GM23338 (cell line): ENCODE measurements at regions not wholly inside any gene's neighbourhood (a gene's known extent, or its start where the extent isn't known, plus 50 kb on each side); places are given as distances from the start of the nearest gene placed in this dataset.
A peak's percentile ranks its signal among the peaks of the same experiment; 100 is the strongest.

Source experiments
- ATAC-seq: fragments of 200-7000 bp; cut with Tn5 transposase; 3 replicates; pipeline ENCODE4 v1.9.1; 2020
- DNase-seq: peaks from one replicate; pipeline ENCODE4 v3.0.0-alpha.2; 2015; ENCODE audit warnings: low spot score
- H2AFZ ChIP-seq: fragments of 200-600 bp; sonication (generic); 2 replicates; pipeline ENCODE4 v1.8.0; 2016; ENCODE audit warnings: antibody characterized with exemption, mild to moderate bottlenecking, moderate library complexity
- H3F3A ChIP-seq: fragments of 200-600 bp; sonication (generic); replicated peaks from 2 replicates; pipeline ENCODE4 v1.8.0; 2017; ENCODE audit warnings: antibody characterized with exemption, mixed run types, low read depth
- H3K27ac ChIP-seq: fragments of 200-600 bp; sonication (generic); 2 replicates; pipeline ENCODE4 v1.6.1; 2016; ENCODE audit warnings: low read depth
- H3K27me3 ChIP-seq: fragments of 200-600 bp; sonication (generic); 2 replicates; pipeline ENCODE4 v1.8.0; 2016; ENCODE audit warnings: mild to moderate bottlenecking, mixed run types, moderate library complexity; ENCODE audit not compliant: insufficient read depth
- H3K36me3 ChIP-seq: fragments of 200-600 bp; sonication (generic); 2 replicates; pipeline ENCODE4 v1.8.0; 2016; ENCODE audit warnings: mild to moderate bottlenecking; ENCODE audit not compliant: insufficient read depth
- H3K4me1 ChIP-seq: fragments of 200-600 bp; sonication (generic); 2 replicates; pipeline ENCODE4 v1.8.0; 2016; ENCODE audit warnings: mild to moderate bottlenecking, moderate library complexity; ENCODE audit not compliant: insufficient read depth
- H3K4me2 ChIP-seq: fragments of 200-600 bp; sonication (generic); 2 replicates; pipeline ENCODE4 v1.7.1; 2017; ENCODE audit warnings: mixed run types
- H3K4me3 ChIP-seq: fragments of 200-600 bp; sonication (generic); 2 replicates; pipeline ENCODE4 v1.6.1; 2016; ENCODE audit warnings: mixed run types
- H3K79me2 ChIP-seq: fragments of 200-600 bp; sonication (generic); replicated peaks from 2 replicates; pipeline ENCODE4 v1.8.0; 2017; ENCODE audit warnings: mild to moderate bottlenecking; ENCODE audit not compliant: insufficient read depth
- H3K9me2 ChIP-seq: fragments of 200-600 bp; sonication (generic); 2 replicates; pipeline ENCODE4 v1.8.0; 2017; ENCODE audit not compliant: insufficient read depth
- H4K20me1 ChIP-seq: fragments of 200-600 bp; sonication (generic); replicated peaks from 2 replicates; pipeline ENCODE4 v1.8.0; 2017; ENCODE audit warnings: mild to moderate bottlenecking; ENCODE audit not compliant: insufficient read depth
- H3K27ac Mint-ChIP-seq: 2 replicates; pipeline ENCODE4 v1.8.0; 2020; ENCODE audit warnings: inconsistent platforms, mild to moderate bottlenecking, moderate library complexity, mixed read lengths
- H3K27me3 Mint-ChIP-seq: 3 replicates; pipeline ENCODE4 v1.8.0; 2022; ENCODE audit warnings: low read depth, mild to moderate bottlenecking, moderate library complexity, mixed read lengths, inconsistent platforms; ENCODE audit not compliant: insufficient read depth, poor library complexity
- H3K36me3 Mint-ChIP-seq: 3 replicates; pipeline ENCODE4 v1.8.0; 2021; ENCODE audit warnings: low read depth, mild to moderate bottlenecking, inconsistent platforms, moderate library complexity, mixed read lengths
- H3K4me1 Mint-ChIP-seq: 3 replicates; pipeline ENCODE4 v1.8.0; 2020; ENCODE audit warnings: mild to moderate bottlenecking, inconsistent platforms, mixed read lengths
- H3K4me3 Mint-ChIP-seq: 3 replicates; pipeline ENCODE4 v1.8.0; 2021; ENCODE audit warnings: moderate library complexity, mild to moderate bottlenecking, inconsistent platforms, mixed read lengths
- H3K9me3 Mint-ChIP-seq: 3 replicates; pipeline ENCODE4 v1.8.0; 2020; ENCODE audit warnings: moderate library complexity, mild to moderate bottlenecking, inconsistent platforms, mixed read lengths
- CREB1 ChIP-seq: fragments of 250-450 bp; sonication (Bioruptor Pico); IDR thresholded peaks from 2 replicates; pipeline ENCODE4 v1.5.0; 2020; ENCODE audit warnings: low read depth, mild to moderate bottlenecking, moderate library complexity
- EZH2 ChIP-seq: fragments of 200-600 bp; sonication (generic); IDR thresholded peaks from one replicate; pipeline ENCODE4 v1.8.0; 2017; ENCODE audit warnings: antibody characterized with exemption, mild to moderate bottlenecking, low read depth; ENCODE audit not compliant: unreplicated experiment
- JUNB ChIP-seq: IDR thresholded peaks from one replicate; pipeline ENCODE4 v1.6.1; 2016; ENCODE audit warnings: antibody characterized with exemption; ENCODE audit not compliant: unreplicated experiment
- NANOG ChIP-seq: IDR thresholded peaks from 2 replicates; pipeline ENCODE4 v1.6.1; 2016; ENCODE audit warnings: antibody characterized with exemption, borderline replicate concordance
- STAT1 ChIP-seq: IDR thresholded peaks from one replicate; pipeline ENCODE4 v1.6.1; 2016; ENCODE audit warnings: antibody characterized with exemption; ENCODE audit not compliant: unreplicated experiment
- ZNF114 ChIP-seq: fragments of 250-450 bp; sonication (Bioruptor Pico); IDR thresholded peaks from 2 replicates; pipeline ENCODE4 v1.5.0; 2020; ENCODE audit warnings: mild to moderate bottlenecking, moderate library complexity
- ZNF331 ChIP-seq: fragments of 250-450 bp; sonication (Bioruptor Pico); IDR thresholded peaks from 2 replicates; pipeline ENCODE4 v1.5.0; 2020; ENCODE audit warnings: low read depth, mild to moderate bottlenecking, moderate library complexity
- TF ChIP-seq, protein P1 (sequence below), 2 experiments: fragments of 200-600 bp in 1 of 2; sonication (generic) in 1 of 2; conservative IDR thresholded peaks; 2 replicates each; pipeline versions ENCODE4 v1.5.1 to v1.6.1; 2016 to 2017; ENCODE audit warnings: antibody characterized with exemption in 2 of 2, low read depth in 2 of 2, mild to moderate bottlenecking in 2 of 2, moderate library complexity in 1 of 2
- TF ChIP-seq, protein P2 (sequence below): IDR thresholded peaks from one replicate; pipeline ENCODE4 v1.6.1; 2018; ENCODE audit warnings: antibody characterized with exemption; ENCODE audit not compliant: unreplicated experiment

DNA sequence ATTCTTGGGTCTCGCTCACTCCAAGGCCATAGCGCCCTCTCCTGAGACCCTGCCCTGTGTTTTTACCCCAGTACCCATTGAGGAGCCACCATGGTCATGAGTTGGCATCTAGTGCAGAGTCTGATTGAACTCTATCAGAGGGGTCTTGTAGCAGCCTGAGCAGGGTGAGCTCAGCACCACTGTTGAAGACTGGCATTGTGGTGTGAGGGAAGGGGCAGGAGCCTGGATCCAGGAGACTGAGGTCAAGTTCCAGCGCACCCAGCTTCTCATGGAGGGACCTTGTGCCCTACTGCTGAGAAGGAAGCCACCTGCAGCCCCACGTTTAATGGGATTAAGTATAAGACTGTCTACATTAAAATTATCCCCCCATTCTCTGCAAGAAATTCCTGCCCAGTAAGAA is 65.8 kb upstream of the LARS2 start:
- no peak for ATAC-seq
- H4K20me1 ChIP-seq: no peaks in the 10 kb centered on the region
- H3F3A ChIP-seq: no peaks in the 10 kb centered on the region
- no peaks in the 10 kb centered on the region for H3K79me2 ChIP-seq
- peaks cover 20% of the 10 kb centered on the region for H3K4me1 ChIP-seq
- no peak overlapping the region for H3K4me3 ChIP-seq
- Mint-ChIP-seq H3K27me3 (peaks cover 6% of the 10 kb centered on the region), H3K27ac (no peak overlapping the region), H3K9me3 (no peaks in the 10 kb centered on the region), H3K4me1 (peaks cover 27% of the 10 kb centered on the region), H3K4me3 (no peak overlapping the region), H3K36me3 (no peaks in the 10 kb centered on the region)
- 0 out of 2 replicates have a peak, but pooled peaks cover 3% of the 10 kb centered on the region for H3K9me2 ChIP-seq
- no peak for TF ChIP-seq CREB1 (CRISPR knock-in tag)
- no peak for TF ChIP-seq ZNF331 (CRISPR knock-in tag)
- TF ChIP-seq, protein P1, sequence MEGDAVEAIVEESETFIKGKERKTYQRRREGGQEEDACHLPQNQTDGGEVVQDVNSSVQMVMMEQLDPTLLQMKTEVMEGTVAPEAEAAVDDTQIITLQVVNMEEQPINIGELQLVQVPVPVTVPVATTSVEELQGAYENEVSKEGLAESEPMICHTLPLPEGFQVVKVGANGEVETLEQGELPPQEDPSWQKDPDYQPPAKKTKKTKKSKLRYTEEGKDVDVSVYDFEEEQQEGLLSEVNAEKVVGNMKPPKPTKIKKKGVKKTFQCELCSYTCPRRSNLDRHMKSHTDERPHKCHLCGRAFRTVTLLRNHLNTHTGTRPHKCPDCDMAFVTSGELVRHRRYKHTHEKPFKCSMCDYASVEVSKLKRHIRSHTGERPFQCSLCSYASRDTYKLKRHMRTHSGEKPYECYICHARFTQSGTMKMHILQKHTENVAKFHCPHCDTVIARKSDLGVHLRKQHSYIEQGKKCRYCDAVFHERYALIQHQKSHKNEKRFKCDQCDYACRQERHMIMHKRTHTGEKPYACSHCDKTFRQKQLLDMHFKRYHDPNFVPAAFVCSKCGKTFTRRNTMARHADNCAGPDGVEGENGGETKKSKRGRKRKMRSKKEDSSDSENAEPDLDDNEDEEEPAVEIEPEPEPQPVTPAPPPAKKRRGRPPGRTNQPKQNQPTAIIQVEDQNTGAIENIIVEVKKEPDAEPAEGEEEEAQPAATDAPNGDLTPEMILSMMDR (conservative IDR thresholded peaks at IDR 0.05; ENCODE audit: low read depth in 2 of 2): peak in 1 of 2 experiments; percentile 48; a peak in 3 of 4 replicates
- TF ChIP-seq JUNB: no peak
- TF ChIP-seq STAT1: no peak
- H3K4me2 ChIP-seq: no peak overlapping the region
- H3K36me3 ChIP-seq: no peaks in the 10 kb centered on the region
- H3K27ac ChIP-seq: no peak overlapping the region
- H2AFZ ChIP-seq: no peak overlapping the region
- H3K27me3 ChIP-seq: no peaks in the 10 kb centered on the region
- no peak for DNase-seq

DNA sequence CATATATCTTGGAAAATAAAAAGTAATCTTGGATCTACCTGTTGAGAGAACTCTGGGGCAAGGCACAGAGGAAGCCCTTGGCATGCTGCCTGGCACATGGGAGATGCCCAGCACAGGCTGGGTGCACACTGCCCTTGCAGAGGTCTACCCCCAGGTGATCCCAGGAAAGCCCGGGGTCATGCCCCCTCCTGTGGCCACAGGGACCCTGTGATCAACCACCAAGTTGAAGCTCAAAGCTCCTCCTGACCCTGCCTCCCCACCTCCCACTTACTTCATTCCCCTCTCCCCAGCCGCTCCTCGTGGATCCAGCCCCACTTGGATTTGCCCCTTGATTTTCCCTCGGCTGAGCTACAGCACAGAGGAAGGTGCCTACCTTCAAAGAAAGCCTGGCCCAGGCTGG is 62.7 kb upstream of the LARS2 start:
- no peak overlapping the region for H3K27ac ChIP-seq
- Mint-ChIP-seq H3K27ac (no peak overlapping the region), H3K9me3 (no peaks in the 10 kb centered on the region), H3K4me1 (peaks cover 8% of the 10 kb centered on the region; the same call in 2 of the 3 replicates), H3K27me3 (peaks cover 9% of the 10 kb centered on the region), H3K36me3 (no peaks in the 10 kb centered on the region), H3K4me3 (no peak overlapping the region)
- no peaks in the 10 kb centered on the region for H3K79me2 ChIP-seq
- 0 out of 2 replicates have a peak, but pooled peaks cover 3% of the 10 kb centered on the region for H3K9me2 ChIP-seq
- H4K20me1 ChIP-seq: no peaks in the 10 kb centered on the region
- ATAC-seq (no peak), DNase-seq (no peak)
- H3K4me3 ChIP-seq: no peak overlapping the region
- H3K4me1 ChIP-seq: no peaks in the 10 kb centered on the region
- no peaks in the 10 kb centered on the region for H3K27me3 ChIP-seq
- no peaks in the 10 kb centered on the region for H3K36me3 ChIP-seq
- H3K4me2 ChIP-seq: no peak overlapping the region
- H2AFZ ChIP-seq: peak overlapping the region; percentile 32; the same call in 1 of the 2 replicates
- H3F3A ChIP-seq: no peaks in the 10 kb centered on the region
- TF ChIP-seq CREB1 (CRISPR knock-in tag) (no peak), ZNF331 (CRISPR knock-in tag) (no peak), EZH2 (no peak), ZNF114 (no peak), NANOG (no peak), JUNB (no peak)
- TF ChIP-seq, protein P1 (conservative IDR thresholded peaks at IDR 0.05; ENCODE audit: low read depth in 2 of 2): no peak
- TF ChIP-seq, protein P2, sequence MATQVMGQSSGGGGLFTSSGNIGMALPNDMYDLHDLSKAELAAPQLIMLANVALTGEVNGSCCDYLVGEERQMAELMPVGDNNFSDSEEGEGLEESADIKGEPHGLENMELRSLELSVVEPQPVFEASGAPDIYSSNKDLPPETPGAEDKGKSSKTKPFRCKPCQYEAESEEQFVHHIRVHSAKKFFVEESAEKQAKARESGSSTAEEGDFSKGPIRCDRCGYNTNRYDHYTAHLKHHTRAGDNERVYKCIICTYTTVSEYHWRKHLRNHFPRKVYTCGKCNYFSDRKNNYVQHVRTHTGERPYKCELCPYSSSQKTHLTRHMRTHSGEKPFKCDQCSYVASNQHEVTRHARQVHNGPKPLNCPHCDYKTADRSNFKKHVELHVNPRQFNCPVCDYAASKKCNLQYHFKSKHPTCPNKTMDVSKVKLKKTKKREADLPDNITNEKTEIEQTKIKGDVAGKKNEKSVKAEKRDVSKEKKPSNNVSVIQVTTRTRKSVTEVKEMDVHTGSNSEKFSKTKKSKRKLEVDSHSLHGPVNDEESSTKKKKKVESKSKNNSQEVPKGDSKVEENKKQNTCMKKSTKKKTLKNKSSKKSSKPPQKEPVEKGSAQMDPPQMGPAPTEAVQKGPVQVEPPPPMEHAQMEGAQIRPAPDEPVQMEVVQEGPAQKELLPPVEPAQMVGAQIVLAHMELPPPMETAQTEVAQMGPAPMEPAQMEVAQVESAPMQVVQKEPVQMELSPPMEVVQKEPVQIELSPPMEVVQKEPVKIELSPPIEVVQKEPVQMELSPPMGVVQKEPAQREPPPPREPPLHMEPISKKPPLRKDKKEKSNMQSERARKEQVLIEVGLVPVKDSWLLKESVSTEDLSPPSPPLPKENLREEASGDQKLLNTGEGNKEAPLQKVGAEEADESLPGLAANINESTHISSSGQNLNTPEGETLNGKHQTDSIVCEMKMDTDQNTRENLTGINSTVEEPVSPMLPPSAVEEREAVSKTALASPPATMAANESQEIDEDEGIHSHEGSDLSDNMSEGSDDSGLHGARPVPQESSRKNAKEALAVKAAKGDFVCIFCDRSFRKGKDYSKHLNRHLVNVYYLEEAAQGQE: no peak
